ENCODE measurements at regions not wholly inside any gene's neighbourhood (a gene's known extent, or its start where the extent isn't known, plus 50 kb on each side); places are given as distances from the start of the nearest gene placed in this dataset.

DNA sequence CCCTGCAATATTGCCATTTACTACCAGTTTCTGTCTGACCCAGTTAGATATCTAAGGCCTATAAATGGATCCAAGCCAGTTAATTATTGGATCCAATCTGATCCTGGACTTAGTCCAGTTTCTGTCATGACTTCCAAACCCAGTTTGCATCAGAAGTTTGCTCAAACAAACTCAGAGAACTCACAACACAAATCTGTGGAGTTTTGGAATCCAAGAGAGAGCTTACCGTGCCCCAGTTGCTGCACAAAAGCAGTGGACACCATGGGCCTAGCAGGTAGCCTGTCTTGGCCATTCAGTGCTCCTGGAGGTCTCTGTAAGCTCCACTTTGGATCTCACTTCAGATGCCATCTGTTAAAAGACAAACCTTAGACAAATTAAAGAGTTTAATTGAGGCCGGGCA is 174.5 kb downstream of the AASDH start (continued):
- no peak for TF ChIP-seq CHD7 (IDR thresholded peaks at IDR 0.05; ENCODE audit: insufficient replicate concordance, low read length)
- TF ChIP-seq HDAC2 (IDR thresholded peaks at IDR 0.05; ENCODE audit: borderline replicate concordance in 1 of 2, low read depth in 2 of 2, low read length in 2 of 2), result no peak
- TF ChIP-seq SAP30 (IDR thresholded peaks at IDR 0.05; ENCODE audit: insufficient read depth, insufficient replicate concordance, low read length), result no peak
- no peak for TF ChIP-seq ASH2L (IDR thresholded peaks at IDR 0.05; ENCODE audit: low read length)
- no peak for TF ChIP-seq KDM4A (IDR thresholded peaks at IDR 0.05; ENCODE audit: low read depth, low read length, severe bottlenecking)
